Neutrophil (primary cell): ENCODE measurements at regions not wholly inside any gene's neighbourhood (a gene's known extent, or its start where the extent isn't known, plus 50 kb on each side); places are given as distances from the start of the nearest gene placed in this dataset.

Experiments
- H3K27ac ChIP-seq: fragments of 200-600 bp; sonication (generic); 2 replicates; pipeline ENCODE4 v1.5.1; 2016; ENCODE audit warnings: mild to moderate bottlenecking, moderate library complexity
- H3K27me3 ChIP-seq: fragments of 200-600 bp; sonication (generic); 2 replicates; pipeline ENCODE4 v1.6.0; 2016; ENCODE audit warnings: mild to moderate bottlenecking
- H3K36me3 ChIP-seq: fragments of 200-600 bp; sonication (generic); 2 replicates; pipeline ENCODE4 v1.5.1; 2017
- H3K4me1 ChIP-seq, 2 experiments: fragments of 200-600 bp in 1 of 2; sonication (generic) in 1 of 2; 1 replicate in 1 of 2; 2 replicates in 1 of 2; pipeline versions ENCODE4 v1.5.1 to v1.6.1; 2013 to 2016; ENCODE audit warnings: low read depth in 1 of 2, low read length in 1 of 2, mild to moderate bottlenecking in 1 of 2, moderate library complexity in 1 of 2; ENCODE audit not compliant: control insufficient read depth in 1 of 2, insufficient read depth in 1 of 2
- H3K4me3 ChIP-seq, 2 experiments: fragments of 200-600 bp in 1 of 2; sonication (generic) in 1 of 2; 1 replicate in 1 of 2; 2 replicates in 1 of 2; pipeline ENCODE4 v1.5.1; 2013 to 2016; ENCODE audit warnings: low read depth in 1 of 2, low read length in 1 of 2, mild to moderate bottlenecking in 1 of 2, moderate library complexity in 1 of 2
- H3K9me3 ChIP-seq: fragments of 200-600 bp; sonication (generic); 2 replicates; pipeline ENCODE4 v1.5.1; 2016
- TF ChIP-seq, protein P1 (sequence below): fragments of 200-600 bp; sonication (generic); IDR thresholded peaks from 2 replicates; pipeline ENCODE4 v1.5.1; 2016; ENCODE audit warnings: antibody characterized with exemption

DNA sequence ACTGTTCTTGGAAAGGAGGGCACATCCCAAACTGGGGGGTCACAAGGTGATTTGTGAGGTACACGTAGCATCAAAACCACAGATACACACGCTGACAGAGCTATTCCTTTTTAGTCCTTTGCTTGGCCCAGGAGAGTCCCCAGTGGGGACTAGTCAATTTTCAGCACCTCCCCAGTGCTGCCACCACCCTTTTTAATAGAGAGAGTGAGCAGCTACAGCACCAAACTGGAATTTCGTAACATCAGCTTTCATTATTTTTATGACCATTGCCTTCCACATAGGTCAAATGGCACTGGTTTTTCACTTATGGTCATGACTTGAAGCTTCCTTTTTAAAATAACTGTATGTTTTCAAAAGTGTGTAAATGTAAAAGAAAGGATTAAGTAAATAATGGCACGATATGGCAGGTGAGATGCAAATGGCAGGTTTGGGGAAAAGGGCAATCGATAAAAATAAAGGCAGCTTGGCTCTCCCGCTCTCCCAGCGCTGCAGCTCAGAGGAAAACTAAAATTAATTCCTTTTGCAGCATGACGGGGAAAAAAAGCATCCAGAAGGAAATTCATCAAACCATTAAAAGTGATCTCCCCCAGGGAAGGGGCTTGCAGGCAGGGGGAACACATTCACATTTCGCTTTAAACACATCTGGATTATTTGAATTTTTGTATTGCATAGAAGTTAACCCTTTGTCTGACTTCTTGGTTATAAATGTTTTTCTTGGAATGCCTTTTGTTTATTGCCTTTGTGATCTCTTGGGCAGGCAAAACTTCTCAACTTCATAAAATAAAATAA, 95.2 kb downstream of the ANKRD60 start:
- Histone ChIP-seq H3K36me3 (no peaks in the 10 kb centered on the region), H3K4me3 (no peak overlapping the region), H3K4me1 (no peaks in the 10 kb centered on the region), H3K27me3 (peaks cover 99% of the 10 kb centered on the region), H3K27ac (no peak overlapping the region), H3K9me3 (no peaks in the 10 kb centered on the region)
- TF ChIP-seq, protein P1, sequence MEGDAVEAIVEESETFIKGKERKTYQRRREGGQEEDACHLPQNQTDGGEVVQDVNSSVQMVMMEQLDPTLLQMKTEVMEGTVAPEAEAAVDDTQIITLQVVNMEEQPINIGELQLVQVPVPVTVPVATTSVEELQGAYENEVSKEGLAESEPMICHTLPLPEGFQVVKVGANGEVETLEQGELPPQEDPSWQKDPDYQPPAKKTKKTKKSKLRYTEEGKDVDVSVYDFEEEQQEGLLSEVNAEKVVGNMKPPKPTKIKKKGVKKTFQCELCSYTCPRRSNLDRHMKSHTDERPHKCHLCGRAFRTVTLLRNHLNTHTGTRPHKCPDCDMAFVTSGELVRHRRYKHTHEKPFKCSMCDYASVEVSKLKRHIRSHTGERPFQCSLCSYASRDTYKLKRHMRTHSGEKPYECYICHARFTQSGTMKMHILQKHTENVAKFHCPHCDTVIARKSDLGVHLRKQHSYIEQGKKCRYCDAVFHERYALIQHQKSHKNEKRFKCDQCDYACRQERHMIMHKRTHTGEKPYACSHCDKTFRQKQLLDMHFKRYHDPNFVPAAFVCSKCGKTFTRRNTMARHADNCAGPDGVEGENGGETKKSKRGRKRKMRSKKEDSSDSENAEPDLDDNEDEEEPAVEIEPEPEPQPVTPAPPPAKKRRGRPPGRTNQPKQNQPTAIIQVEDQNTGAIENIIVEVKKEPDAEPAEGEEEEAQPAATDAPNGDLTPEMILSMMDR: no peak

DNA sequence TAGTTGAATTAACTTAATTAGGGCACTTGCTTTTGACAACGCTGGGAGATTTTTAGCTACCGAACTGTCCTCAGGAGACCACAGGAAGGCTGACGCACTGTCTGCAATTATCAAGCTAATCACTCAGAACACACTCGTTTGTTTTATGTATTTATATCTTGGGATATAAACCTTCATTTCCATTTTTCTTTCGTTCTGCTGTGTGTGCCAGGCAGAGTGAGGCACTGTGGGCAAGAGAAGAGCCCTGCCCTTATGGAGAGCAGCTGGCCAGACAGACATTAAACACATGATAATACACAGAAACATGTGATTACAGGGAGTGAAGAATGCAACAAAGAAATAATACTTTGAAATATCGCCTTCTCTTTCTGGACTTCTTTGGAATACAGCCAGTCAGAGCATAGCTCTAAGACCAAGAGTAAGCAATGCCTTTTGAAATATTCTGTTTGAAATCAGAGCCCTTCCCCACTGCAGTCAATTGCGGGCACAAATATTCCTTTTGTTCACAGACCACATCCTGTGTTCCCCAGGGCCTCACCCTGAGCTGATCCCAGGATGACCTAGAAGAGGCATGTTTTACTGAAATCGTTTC, 96.8 kb downstream of the ANKRD60 start:
- Histone ChIP-seq H3K36me3 (no peaks in the 10 kb centered on the region), H3K27me3 (peaks cover 92% of the 10 kb centered on the region), H3K4me3 (no peak overlapping the region), H3K9me3 (no peaks in the 10 kb centered on the region), H3K27ac (no peak overlapping the region), H3K4me1 (no peaks in the 10 kb centered on the region)
- TF ChIP-seq, protein P1: no peak

DNA sequence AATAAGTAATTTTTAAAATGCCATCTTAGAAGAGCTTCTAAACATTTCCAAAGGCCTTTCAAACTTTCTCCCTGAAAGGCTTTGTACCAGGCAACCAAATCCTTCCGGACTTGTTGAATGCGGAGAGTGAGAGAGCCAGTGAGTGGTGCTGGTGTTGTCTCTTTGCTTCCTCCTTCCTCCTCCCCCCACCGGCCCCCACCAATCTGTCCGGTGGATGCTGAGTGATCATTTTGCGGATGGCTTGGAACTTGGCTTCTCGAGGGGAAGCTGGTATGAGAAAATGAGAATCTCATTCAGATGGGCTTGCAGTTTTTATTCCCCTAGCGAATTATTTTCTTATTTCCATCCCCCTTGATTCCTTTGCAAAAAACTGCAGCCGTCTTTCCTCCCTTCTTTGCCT, 97.3 kb downstream of the ANKRD60 start:
- no peaks in the 10 kb centered on the region for H3K36me3 ChIP-seq
- TF ChIP-seq, protein P1: no peak
- H3K27me3 ChIP-seq: peaks cover 87% of the 10 kb centered on the region
- no peak overlapping the region for H3K27ac ChIP-seq
- H3K4me3 ChIP-seq: no peak overlapping the region
- H3K9me3 ChIP-seq: no peaks in the 10 kb centered on the region
- no peaks in the 10 kb centered on the region for H3K4me1 ChIP-seq

DNA sequence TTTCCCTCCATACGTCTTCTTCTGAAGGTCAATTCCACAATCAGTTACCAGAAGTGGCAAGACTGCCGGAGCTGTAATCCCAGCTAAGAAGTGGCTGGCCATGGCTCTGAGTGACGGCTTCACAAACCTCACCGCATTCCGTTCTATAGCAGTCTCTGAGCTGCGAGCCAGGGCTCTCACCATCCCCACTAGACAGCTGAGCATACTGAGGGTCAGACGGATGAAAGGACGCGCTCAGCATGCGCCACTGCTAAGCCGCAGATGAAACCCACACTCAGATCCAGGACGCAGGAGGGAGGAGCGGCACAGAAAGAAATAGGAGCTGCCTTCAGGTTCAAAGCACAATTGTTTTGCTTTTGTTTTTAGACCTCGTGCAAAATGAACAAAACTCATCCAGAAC, 97.9 kb downstream of the ANKRD60 start:
- H3K4me3 ChIP-seq: no peak overlapping the region
- H3K36me3 ChIP-seq: no peaks in the 10 kb centered on the region
- H3K4me1 ChIP-seq: no peaks in the 10 kb centered on the region
- no peak overlapping the region for H3K27ac ChIP-seq
- TF ChIP-seq, protein P1: no peak
- H3K9me3 ChIP-seq: no peaks in the 10 kb centered on the region
- peaks cover 82% of the 10 kb centered on the region for H3K27me3 ChIP-seq

DNA sequence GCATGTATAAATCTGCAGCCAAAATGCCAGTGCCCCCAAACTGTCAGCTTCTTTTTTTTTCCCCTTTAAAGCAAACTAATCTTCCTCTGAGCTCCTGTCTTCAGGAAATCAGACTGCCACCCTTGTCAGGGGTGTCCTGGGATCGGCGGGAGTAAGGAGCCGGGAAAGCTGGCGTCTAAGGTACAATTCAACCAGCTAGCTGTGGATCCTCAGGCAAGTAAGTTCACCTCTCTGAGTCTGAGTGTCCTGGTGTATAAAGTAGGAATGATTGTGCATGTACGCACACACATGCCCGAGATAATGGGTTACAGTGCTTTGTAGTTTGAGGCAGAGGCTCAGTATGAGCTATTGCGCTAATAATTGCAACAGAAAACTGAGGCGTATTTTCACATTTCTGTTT, 98.3 kb downstream of the ANKRD60 start:
- TF ChIP-seq, protein P1: no peak
- H3K4me1 ChIP-seq: no peaks in the 10 kb centered on the region

More for the DNA sequence above, 98.3 kb downstream of the ANKRD60 start:
- no peaks in the 10 kb centered on the region for H3K36me3 ChIP-seq
- no peak overlapping the region for H3K27ac ChIP-seq
- peaks cover 79% of the 10 kb centered on the region for H3K27me3 ChIP-seq
- H3K4me3 ChIP-seq: no peak overlapping the region
- no peaks in the 10 kb centered on the region for H3K9me3 ChIP-seq
